HG03378 (cell line): ENCODE measurements at regions not wholly inside any gene's neighbourhood (a gene's known extent, or its start where the extent isn't known, plus 50 kb on each side); places are given as distances from the start of the nearest gene placed in this dataset.

Experiments used
- ATAC-seq: cut with Tn5 transposase; IDR thresholded peaks from one replicate; pipeline ENCODE4 v1.9.1; 2021; ENCODE audit warnings: mild to moderate bottlenecking, moderate library complexity; ENCODE audit not compliant: unreplicated experiment

DNA sequence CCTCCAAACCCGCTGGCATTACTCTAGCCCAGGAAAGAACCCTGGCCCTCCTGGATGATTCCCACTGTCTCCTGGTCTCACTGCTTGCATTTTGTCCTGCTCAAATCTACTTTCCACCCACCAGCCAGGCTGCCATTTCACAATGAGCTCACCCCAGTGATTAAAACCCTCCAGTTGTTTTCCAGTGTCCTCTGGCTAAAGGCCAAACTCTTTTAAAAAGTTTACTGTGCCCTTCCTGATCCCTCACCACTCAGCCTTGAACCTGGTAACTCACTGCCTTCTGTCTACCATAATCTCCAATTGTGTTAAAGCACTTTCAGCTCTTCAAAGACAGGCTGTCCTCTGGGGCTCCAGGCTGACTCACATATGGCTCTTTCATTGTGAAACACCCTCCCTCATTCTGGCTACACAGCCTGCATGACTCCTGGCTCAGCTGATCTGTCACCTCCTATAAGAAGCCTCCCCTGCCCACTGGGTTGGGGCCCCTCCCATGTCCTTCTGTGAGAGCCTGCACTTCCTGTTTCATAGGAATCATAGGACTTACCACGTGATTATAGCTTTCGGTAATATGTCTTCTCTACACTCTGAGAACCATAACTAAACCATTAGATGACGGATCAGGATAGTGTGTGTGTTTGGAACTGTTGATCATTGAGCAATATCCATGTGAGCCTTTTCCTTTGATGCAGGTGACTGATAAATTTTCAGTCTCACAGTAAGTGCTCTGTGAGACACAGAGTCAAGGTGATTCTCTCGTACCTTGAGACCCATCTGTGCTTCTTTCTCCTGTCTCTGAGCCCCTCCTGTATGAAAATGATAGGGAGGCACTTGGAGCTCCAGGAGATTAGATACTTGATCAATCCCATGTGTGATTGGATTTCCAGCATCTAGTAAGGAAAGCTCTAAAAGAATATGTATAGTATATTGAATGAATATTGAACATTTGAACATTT, 590.8 kb upstream of the ID2 start:
- ATAC-seq, result peak; percentile 75

- ATAC-seq, result no peak
Measured at GRCh38 chr2:8094526-8094925, 587.3 kb upstream of the ID2 start.

DNA sequence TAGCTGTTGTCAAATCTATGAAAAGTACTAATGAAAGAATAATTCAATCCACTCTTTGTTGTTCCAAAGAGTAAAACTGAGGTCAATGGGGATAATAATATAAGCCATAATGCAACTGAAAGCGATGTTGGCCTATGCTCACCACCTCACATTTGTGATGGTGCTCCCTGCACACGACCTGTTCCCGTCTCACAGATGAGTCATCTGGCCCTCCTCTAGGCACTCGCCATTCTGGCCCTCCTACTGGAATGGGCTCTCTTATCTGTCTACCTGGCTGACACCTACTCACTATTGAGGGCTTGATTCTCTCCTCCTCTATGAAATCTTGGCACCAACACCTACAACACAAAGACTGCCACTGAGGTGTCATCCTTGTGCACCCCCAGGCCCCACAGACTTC, 585.9 kb upstream of the ID2 start:
- ATAC-seq, result no peak

- no peak for ATAC-seq
Measured at GRCh38 chr2:8096484-8096883, 585.4 kb upstream of the ID2 start.

- no peak for ATAC-seq
Measured at GRCh38 chr2:8098476-8099266, 583.2 kb upstream of the ID2 start.

DNA sequence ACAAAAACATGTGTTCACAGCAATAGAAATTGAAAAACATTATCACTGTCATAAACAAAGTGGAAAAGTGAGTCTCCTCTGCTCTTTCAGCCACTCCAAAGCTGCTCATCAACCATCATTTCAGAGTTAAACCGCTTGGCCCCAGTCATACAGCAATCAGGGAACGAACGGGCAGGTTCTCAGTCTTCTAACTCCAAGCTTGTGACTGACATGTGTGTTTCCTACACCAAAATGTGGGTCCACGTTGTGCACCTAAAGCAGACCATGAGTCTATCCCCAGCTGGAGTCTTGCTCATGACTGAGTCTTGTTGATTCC, 582.6 kb upstream of the ID2 start:
- no peak for ATAC-seq

GRCh38 chr2:8101614-8102277, 580.1 kb upstream of the ID2 start:
- ATAC-seq, result no peak

DNA sequence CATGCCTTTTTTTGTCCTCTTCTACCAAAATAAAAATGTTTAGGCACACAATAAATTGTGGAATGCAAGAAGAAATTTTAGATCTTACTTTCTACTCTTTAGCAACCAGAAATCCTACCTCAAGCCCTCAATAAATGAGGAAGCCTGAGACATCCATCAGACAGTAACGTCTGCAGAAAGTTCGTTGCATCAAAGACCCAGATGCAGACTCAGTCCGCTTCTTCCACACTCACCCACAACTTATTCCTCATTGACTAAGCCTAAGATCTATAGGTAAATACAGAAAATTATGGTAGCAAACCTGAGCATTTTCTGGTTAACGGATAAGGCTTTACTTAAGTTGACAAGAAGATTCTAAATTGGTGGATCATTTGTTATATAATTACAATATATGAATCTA, 579.4 kb upstream of the ID2 start:
- no peak for ATAC-seq

DNA sequence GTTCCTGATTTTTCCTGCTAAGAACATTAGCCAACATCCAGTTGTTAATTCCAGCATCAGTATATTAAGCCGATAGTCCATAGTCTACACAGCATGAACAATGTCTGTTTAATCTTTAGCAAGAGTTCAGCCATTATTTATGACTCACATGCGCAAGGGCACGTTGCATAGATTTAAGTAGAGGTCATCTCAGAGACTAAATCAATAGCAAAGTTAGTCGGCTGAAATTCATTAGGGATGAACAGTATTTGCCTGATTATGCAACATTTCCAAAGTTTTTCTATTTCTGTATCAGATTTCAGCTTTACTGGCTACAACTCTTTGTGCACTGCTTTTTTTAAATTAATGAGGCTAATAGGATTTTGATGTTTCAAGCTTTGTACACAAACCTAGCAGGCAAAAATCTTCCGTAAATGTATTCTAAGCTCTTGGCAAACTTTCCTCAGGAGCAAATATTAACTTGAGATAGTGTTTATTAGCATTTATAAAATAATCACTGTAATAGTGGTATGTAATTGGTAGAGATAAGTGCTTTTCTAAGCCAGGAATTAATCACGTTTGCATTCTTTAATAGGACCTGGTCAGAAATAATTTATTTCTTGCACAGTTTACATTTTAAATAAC, 578.7 kb upstream of the ID2 start:
- no peak for ATAC-seq

DNA sequence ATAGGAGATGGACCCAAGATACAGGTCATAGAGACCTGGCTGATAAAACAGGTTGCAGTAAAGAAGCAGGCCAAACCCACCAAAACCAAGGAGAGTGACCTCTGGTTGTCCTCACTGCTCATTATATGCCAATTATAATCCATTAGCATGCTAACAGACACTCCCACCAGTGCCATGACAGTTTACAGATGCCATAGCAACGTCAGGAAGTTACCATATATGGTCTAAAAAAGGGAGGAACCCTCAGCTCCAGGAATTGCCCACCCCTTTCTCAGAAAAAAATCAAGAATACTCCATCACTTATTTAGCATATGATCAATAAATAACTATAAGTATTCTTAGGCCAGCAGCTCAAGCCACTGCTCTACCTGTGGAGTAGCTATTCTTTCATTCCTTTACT, 574.7 kb upstream of the ID2 start:
- no peak for ATAC-seq

DNA sequence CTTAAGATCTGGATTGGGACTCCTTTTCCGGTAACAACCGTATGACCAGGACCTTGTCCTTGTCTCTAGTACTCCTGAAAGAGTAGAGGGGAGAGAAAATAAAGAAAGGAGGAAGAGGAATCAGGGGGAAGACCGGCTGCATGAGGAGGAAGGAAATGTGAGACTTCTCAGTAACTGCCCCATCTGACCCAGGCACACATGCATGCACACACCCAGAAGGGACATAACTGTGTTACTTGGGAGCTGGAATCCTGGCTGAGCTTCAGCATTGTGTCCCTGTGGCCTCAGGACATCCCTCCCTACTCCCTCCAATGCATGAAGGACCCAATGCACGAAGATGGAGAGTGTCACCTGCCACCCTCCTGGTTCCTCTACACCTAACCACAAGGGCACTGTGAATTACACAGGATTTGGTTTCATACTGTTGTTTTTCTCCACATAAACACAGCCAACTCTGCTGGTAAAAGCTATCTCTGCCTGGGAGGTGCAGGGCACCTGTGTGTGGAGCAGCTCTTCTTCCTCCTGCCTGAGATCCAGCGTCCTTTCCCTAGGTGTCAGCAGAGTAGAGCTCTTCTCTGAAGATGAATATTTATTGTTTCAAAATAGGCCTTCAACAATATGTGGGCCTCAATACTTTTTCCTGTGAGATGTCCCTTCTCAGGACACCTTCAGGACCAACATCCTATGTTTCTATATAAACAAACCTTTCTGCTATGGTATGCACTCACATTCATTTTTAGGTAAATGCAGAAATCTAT, 574.1 kb upstream of the ID2 start:
- ATAC-seq, result no peak

- no peak for ATAC-seq
Measured at GRCh38 chr2:8110716-8111115, 571.1 kb upstream of the ID2 start.

DNA sequence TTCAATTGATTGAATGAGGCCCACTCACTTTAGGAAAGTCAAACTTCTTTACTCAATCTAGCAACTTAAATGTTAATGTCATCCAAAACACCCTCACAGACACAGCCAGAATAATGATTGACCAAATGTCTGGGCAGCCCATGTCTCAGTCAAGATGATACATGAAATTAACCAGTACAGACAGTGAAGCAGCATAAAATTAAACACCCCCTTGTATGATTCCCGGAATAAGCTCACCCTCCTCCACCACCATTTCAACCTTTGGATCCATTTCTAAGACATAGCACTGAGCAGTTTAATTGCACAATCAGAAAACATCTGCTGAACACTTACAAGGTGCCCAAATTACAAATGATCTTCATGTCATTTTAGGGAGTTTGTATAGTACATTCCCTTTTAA, 570.7 kb upstream of the ID2 start:
- ATAC-seq, result no peak

DNA sequence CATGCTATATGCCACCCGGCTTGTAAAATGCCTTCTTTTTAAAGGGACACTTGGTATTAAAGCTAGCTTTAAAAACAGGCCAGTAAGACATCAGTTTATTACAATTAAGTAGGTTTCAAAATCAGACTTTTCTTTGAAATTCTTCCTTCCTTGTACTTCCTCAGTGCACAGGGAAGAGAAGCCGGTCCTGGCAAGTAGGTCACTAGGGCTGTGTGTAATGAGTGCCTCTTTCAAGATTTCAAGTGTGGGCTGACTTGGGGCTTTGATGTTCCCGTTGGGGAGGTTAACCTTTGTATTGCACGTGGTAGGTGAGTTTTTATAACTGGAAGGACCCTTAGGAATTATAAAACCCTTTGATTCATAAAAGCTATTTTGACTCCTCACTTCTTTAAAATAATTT, 566.4 kb upstream of the ID2 start:
- no peak for ATAC-seq

DNA sequence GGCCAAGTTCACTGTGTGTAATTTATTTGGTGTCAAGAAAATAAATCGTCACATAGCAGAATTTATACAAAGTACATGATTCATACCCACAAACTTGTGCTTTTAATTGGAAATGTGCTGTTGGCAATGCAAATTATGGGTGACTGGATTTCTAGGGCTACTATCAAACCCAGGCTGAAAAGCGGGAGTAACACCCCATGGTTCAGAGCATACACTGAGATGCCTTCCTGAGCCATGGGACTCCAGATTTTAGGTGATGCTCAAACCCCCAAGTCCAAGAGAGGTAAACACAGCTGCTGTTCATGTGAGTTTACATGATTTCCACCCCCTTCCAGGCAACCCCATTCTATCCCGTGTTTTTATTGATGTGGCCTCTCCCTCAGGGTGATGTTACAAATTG, 565.9 kb upstream of the ID2 start:
- ATAC-seq, result no peak

- ATAC-seq, result peak; percentile 97
Measured at GRCh38 chr2:8116661-8117060, 565.2 kb upstream of the ID2 start.

GRCh38 chr2:8118940-8119781, 562.7 kb upstream of the ID2 start:
- ATAC-seq, result no peak

GRCh38 chr2:8119782-8120505, 561.9 kb upstream of the ID2 start:
- ATAC-seq, result no peak

DNA sequence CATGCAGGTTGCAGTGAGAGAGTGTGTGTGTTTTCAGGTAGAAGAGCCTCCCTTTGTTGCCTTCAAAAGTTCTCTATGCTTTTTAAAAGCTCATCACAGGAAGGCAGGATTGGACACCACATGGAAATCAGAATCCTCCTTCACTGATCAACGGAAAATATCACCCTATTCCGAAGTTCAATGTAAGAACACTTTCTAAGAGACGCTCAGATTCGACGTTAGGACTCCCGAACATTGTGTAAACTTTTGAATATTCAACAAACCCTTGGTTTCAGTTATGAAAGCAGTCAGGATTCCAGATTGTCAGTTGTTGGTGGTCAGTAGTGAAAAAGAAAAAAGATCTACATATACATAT, 561.4 kb upstream of the ID2 start:
- no peak for ATAC-seq
